ENCODE measurements at regions not wholly inside any gene's neighbourhood (a gene's known extent, or its start where the extent isn't known, plus 50 kb on each side); places are given as distances from the start of the nearest gene placed in this dataset.
"Not testable (repeated sequence)": the region's sequence is repeated elsewhere in the genome, so short reads cannot be mapped to it uniquely, and the experiment has no call there.

DNA sequence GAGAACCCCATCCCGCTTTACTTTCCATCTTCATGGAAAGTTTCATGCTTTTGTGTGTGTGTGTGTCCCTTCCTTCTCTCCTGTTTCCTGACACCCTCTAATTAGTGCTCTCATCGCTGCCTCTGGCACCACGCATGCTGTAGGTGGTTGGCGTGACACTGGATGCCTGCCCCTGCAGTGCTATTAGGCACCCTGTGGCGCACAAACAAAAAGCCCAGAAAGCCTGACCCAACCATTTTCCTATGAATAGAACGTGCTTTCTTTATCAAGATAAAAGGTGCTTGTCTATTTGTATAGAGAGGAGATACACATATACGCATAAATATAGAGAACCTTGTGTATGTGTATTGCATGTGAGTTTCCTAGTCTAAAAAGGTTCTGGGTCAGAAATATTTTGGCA, 120.8 kb upstream of the CDCA7L start:
- DNase-seq (ENCODE audit: low read depth in 2 of 3, low spot score in 2 of 3) = no peak

DNA sequence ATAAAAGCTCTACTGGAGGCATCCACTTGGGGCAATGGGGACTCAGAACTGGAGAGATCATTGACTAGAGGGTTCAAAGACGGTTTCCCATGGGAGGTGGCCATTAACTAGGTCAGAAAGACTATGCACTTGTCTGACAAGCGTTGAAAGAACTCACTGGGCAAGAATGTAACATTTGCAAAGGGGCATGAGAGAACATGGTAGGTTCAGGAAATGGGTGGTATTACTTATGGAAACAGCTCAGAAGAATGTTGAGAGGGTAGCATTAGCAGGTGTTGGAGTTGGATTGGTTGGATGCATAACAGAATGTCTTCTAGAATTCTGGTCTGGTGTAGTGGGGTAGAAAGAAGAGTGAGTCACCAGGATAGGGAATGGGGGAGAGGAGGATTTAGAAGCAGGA, 119.1 kb upstream of the CDCA7L start:
- DNase-seq (ENCODE audit: low read depth in 2 of 3, low spot score in 2 of 3) = no peak

DNA sequence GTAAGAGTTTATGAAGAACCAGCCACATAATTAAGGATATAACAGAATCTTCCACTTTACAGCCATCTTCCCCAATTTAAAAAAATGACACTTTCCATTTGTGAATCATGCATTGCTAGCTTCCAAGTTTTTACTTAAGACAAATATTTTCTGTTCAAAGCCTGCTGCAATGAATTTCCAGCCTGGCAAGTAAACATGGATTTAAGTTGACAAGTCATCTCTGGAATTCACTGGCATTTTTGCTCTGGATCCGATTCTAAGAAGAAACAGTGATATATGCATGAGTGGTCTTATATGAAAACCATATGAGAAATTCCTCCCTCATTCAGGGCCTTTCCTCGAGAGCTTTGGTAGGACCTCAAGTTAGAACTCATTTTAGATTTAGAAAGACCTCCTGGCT, 116.1 kb upstream of the CDCA7L start:
- DNase-seq (ENCODE audit: low read depth in 2 of 3, low spot score in 2 of 3) = no peak

DNA sequence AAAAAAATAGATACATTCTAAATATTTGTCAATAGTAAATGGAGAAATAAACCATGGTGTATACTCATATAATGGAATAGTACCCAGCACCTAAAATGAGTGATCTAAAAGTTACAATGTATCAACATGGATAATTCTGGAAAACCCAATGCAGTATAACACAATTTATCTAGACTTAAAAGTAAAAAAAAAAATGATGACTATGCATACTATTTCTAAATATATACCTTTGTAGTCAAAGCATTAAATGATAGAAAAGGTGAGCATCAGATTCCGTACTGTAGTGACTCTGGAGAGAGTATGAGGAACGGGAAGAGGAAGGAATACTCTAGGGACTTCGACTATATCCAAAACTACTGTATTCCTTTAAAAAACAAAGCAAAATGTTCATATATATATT, 115.2 kb upstream of the CDCA7L start:
- DNase-seq (ENCODE audit: low read depth in 2 of 3, low spot score in 2 of 3) = no peak

DNA sequence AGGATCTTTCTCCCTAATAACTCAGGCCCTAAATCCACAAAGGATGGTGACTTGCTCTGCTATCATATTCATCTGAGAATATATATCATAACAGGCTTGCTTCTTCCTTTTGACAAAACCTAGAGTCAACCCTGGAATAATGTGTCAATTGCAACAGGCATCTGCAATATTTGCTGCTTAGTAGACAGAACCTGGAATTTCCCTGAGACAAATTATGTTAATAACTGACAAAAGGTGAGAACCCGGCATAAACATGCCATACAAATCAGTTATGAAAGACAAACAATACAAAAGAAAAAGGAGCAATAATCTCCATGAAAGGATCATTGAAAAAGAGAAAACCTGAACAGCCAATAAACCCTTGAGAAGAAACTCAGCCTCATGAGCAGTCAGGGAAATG, 114.5 kb upstream of the CDCA7L start:
- DNase-seq (ENCODE audit: low read depth in 2 of 3, low spot score in 2 of 3) = no peak

DNA sequence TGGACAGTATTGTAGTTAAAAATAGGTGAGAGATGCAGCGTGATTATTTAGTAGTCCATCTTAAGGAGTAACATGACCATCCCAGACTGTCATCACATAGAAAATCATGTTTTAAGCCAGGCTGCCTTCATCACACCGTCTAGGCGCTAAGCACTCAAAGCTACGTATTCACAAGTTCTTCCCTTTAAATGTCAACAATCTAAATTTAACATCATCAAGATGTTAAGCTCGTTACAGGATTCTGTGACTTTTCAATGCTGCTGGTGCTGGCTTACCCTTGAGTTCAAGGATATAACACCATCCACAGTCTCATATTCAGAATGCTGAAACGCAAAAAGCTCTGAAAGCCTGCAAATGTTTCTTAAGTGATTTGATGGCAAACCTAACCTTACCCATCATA, 109.5 kb upstream of the CDCA7L start:
- DNase-seq (ENCODE audit: low read depth in 2 of 3, low spot score in 2 of 3) = no peak

DNA sequence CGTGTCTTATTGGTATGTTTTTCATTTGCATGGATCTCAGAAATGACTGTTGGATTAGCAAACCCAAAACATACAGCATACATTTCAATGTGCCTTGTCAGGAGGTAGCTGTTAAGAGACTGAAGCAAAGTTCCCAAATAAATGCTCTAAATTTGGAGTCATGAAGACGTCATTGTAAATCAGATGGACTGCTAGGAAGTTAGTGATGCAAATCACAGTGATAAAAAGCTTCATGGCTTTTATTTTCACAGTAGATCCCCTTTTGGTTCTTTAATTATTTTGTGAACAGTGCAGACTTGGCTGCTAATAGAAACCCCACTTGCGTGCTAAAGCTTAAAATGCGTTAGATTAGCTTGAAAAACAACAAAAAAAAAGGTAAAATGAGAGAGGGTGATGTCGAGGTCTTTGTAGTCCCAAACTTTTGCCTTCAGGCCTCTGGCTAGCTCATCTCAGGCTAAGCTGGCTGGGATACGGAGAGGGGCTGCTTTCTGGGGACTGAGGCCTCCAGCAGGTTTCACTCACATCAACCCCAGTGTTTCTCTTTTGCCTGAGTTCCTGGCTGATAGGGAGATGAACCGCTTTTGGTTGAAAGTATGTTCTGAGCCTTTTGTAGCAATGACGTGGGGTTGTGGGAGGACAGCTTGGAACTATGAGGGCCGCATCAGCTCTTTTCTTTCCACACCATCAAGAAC, 107.1 kb upstream of the CDCA7L start:
- DNase-seq (ENCODE audit: low read depth in 2 of 3, low spot score in 2 of 3) = no peak

DNA sequence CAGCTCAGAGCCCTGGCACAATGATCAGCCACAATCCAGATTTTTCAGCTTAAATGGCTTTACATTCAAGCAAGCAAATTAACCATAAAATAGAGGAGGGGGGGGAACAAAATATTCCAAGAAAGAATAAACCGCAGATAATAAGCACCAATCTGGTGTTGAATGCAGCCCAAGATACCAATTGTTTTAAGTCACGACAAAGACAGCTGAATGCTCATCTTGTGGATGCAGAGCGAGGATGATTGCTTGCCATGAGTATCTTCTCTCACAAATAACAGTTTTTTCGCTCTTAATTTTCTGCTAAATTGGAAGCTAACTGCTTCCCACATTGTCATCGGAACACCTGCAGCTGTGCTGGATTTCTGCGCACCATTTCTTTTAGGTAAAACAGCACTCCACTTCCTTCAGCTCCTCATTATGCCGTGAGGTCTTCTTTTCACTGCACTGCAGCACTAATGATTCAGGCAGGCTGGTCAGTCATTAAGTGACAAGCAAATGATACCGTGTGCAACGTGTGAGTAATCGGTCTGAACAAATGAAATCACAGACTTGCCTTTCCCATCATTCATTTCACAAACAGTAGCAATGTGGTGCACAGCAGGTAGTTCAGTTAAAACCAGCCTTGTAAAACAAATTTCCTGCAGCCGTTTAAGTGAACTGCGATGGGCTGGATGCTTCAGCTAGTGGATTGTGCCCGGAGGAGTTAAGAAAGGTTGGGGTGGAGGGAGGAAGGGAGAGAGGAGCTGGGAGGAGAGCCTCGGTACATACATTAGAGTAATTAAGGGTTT, 106.4 kb upstream of the CDCA7L start:
- DNase-seq (ENCODE audit: low read depth in 2 of 3, low spot score in 2 of 3) = no peak

DNA sequence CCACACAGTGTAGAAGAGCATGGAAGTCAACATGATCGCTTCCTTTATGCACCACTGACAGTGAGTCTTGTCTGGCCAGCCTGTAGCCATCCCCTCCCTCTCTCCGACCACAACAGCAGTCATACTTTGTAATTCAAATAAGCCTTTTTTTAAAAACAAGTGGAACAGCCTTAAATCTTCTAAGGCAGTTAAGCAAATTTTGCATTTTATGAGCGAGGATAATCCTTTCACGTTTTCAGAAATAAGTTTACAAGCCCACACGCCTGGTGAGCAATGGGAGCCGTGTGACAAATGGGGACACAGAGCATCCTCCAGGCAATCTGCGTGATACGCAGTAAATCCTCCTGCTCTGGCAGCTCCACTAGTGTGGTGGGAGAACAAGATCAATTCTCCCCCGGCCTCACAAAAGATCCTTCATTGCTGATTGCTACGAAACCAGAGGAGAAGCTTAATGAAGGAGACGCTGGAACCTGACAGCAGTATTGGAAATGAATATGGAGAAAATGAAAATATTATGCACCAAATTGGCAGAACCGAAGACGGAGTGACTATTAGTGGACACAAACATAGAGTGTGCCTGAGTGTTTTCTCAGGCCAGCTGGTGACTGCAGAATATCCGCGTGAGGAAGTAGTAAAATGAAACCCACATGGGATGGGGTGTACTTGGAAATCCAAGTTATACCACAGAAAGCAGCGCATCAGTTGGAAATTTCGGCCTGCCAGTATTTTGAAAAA, 104.2 kb upstream of the CDCA7L start:
- no peak for DNase-seq (ENCODE audit: low read depth in 2 of 3, low spot score in 2 of 3)

DNA sequence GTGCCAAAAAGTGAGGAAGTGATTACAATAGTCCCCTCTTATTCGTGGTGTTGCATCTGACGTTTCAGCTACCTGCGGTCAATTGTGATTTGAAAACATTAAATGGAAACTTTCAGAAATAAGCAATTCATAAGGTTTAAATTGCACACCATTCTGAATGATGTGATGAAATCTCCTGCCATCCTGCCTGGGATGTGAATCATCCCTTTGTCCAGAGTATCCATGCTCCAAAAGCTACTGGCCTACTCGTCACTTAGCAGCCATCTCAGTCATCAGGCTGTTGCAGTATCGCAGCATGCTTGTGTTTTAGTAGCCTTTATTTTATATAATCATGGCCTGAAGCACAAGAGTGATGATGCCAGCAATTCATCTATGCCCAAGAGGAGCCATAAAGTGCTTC, 97.7 kb upstream of the CDCA7L start:
- DNase-seq (ENCODE audit: low read depth in 2 of 3, low spot score in 2 of 3) = no peak

DNA sequence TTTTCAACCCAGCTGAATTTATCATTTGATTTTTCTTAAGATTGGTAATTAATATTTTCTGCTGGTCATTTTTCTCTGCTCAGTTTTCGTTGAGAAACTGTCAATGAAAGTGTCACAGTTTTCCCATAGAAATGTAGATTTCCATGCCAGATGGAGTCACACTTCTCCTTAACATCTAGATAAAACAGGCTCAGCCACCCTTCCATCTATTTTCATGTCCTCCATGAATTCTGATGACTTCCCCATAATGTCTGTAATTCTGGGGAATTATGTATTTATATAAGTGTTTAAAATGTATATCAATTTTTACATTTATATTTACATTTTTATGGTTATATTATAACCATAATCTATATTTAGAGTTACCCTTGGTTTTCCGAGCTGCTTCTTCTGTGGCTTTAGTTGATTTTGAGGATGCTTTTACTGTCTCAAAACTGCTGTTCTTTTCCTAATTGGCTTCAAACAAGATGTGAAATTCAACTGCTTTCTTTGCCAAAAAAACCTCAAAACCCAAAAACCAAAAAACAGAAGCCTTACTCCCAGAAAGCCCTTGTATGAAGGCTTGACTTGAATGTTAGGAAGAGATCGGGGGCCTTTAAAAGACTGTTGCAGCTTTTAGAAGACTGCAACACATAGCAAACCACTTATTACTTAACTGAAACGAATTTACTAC, 95.4 kb upstream of the CDCA7L start:
- DNase-seq (ENCODE audit: low read depth in 2 of 3, low spot score in 2 of 3) = no peak

DNA sequence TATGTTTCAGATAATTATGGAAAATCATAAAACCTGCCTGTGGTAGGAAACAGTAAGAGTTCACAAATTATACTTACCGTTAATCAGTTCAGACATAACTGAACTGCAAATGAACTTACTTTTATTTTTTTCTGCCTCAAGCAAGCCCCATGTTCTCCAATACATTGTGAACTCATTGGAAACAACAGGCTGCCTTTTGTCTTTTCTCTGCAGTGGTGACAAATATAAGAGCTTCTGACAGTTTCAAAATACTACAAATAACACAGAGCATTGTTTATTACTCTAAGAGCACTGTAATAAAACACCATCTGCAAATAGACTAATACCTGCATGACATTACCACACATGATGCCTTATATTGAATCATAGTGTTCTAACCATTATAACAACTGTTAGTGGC, 94.0 kb upstream of the CDCA7L start:
- DNase-seq (ENCODE audit: low read depth in 2 of 3, low spot score in 2 of 3) = no peak

DNA sequence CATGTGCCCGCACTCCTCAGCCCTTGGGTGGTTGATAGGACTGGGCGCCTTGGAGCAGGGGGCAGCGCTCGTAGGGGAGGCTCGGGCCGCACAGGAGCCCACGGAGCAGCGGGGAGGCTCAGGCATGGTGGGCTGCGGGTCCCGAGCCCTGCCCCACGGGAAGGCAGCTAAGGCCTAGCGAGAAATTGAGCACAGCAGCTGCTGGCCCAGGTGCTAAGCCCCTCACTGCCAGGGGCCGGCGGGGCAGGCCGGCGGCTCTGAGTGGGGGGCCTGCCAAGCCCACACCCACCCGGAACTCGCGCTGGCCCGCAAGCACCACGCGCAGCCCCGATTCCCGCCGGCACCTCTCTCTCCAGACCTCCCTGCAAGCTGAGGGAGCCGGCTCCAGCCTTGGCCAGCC, 86.7 kb upstream of the CDCA7L start:
- DNase-seq (ENCODE audit: low read depth in 2 of 3, low spot score in 2 of 3) = not testable (repeated sequence)

DNA sequence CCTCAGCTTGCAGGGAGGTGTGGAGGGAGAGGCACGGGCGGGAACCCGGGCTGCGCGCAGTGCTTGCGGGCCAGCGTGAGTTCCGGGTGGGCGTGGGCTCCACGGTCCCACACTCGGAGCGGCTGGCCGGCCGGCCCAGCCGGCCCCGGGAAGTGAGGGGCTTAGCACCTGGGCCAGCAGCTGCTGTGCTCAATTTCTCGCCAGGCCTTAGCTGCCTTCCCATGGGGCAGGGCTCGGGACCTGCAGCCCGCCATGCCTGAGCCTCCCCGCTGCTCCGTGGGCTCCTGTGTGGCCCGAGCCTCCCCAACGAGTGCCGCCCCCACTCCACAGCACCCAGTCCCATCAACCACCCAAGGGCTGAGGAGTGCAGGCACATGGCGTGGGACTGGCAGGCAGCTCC, 83.0 kb upstream of the CDCA7L start:
- not testable (repeated sequence) for DNase-seq (ENCODE audit: low read depth in 2 of 3, low spot score in 2 of 3)

DNA sequence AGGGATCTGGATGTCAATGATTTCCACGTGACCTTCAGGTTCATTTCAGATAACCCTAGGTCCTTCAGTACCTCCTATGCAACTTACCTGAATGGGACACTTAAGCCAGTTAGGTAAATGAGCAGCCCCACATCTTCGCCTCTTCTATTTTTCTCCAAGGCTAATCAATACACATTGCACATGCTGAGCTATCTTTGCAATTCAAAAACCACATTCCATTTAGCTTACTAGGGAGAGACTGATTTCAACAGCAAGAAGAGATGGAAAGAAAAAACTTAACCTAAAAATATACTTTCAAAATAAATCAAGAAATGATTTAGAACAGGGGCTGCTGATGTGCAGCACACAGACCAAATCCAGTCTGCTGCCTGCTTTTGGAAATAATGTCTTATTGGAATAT, 81.8 kb upstream of the CDCA7L start:
- no peak for DNase-seq (ENCODE audit: low read depth in 2 of 3, low spot score in 2 of 3)

DNA sequence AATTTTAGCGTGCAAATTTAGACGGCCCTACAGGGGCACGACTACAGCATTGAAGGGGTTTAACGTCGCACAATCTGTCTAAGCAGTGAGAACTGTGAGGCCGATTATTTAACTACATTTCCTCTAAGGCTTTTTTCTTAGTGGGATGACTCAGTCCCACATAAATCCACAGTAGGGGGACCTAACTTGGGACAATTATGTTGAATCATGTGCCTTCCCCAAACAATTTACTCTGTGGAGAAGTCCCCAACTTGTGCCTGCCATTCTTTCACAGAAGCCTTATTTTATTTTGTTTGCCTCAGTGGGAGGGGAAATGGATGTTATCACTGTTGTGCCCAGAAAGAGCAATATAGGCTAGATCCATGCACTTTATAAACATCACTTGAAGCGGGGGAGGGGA, 80.3 kb upstream of the CDCA7L start:
- no peak for DNase-seq (ENCODE audit: low read depth in 2 of 3, low spot score in 2 of 3)

DNA sequence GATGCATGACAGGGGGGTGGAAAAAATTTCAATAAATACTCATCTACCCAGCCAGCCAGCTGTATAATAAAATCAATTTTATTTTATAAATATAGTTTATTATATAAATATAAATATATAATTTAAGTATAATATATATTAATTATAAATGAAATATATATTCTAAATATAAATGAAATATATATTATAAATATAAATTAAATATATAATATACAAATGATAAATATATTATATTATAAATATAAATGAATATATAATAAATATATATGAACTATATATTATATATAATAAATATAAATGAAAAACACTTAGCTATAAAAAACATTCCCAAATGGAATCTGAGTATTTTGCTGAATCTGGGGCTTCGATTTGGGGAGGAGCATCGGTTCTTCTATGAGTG, 79.4 kb upstream of the CDCA7L start:
- DNase-seq (ENCODE audit: low read depth in 2 of 3, low spot score in 2 of 3) = no peak

DNA sequence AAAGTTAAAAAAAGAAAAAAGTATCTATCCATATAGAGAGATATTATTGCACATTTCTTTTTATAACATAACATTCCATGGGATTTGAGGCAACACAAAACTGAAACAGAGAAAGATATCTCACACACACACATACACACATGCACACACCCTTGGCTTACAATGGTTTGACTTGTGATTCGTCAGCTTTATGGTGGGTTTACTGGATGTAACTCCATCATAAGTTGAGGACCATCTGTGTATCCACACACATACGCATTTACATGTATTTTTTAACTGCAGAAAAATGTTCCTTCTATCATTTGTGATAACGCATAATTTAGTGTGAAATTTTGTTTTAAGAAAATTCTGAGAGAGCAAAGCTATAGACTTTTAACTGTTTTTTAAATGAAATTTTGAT, 74.2 kb upstream of the CDCA7L start:
- no peak for DNase-seq (ENCODE audit: low read depth in 2 of 3, low spot score in 2 of 3)

DNA sequence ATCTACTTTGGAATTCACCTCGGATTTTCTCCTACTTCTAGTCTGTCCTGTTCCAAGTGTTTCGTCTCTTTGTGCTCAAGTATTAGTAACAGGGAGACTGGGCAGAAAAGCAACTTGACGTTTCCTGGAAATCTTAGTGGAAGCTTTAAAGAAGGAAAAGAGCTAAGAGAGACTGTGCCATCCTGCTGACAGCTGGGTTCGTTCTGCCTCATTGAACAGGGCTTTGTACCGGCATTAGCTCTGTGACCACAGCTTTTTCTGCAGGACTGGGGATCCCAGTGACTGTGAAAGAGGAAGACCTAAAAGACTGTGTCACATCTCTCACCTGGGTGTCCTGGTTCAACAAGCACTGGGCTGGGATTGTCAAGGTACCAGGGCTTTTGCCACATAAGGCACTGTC, 70.8 kb upstream of the CDCA7L start:
- no peak for DNase-seq (ENCODE audit: low read depth in 2 of 3, low spot score in 2 of 3)

DNA sequence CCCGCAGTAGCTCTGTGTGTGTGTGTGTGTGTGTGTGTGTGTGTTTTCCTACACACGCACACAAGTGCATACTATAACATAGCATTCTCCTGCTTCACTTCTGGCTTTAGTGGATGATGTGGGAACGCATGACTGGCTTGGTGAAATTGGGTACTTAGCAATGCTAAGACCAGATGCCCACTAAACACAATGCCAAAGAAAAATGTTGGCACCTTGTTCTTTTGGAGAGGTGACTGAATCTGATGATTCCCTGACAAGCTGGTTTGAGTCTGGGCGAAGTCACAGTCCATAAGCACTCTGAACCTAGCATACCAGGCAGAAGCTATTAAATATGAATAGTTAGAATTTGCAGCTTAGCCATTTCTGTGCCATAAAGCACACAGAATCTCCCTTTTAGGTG, 68.0 kb upstream of the CDCA7L start:
- no peak for DNase-seq (ENCODE audit: low read depth in 2 of 3, low spot score in 2 of 3)

DNA sequence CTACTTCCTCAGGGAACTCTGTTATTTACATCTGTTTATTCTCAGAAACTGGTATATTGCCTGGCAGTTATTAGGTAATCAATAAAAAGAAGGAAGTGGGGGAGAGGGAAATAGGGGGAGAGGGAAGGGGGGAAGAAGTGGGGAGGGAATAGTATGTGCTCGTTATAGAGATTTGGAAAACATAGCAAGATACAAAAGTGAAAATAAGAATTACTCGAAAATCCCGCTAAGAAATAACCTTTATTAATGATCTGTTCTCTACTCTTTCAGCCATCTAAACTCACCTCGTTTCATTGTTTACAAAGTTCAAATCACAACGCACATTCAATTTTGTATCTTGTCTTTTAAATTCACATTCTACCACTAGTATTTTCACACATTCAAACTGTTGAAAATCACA, 63.0 kb upstream of the CDCA7L start:
- DNase-seq (ENCODE audit: low read depth in 2 of 3, low spot score in 2 of 3) = no peak
